ENCODE measurements at regions not wholly inside any gene's neighbourhood (a gene's known extent, or its start where the extent isn't known, plus 50 kb on each side); places are given as distances from the start of the nearest gene placed in this dataset.

DNA sequence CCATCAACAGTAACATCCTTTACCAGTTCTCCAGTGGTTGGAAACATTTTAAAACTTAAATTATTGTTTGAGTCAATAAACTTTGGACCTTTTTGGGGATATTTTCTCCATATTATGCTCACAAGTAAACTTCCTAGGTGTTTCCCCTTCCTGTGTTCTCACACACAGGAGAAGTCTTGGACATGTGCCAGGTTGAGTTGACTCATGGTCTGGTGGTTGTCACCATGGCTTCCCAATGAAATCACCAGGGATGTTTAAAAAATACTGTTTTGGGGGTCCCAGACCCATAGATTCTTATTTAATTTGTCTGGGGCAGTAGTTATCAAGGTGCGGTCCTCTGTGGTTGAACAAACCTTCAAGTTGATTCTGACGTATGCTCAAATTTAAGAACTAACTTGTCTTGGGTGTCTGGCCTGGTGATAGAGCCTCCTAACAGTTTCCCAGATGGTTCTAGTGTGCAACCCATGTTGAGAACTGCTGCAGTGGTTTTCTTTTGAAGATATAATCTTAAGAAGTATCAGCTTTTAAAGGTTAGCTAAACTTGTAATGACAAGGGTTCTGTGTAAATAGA, 291.8 kb downstream of the EDEM1 start:
- no peak for TF ChIP-seq GATA3 (IDR thresholded peaks at IDR 0.05; ENCODE audit: low read depth, low read length)
- no peak for TF ChIP-seq GATA2 (IDR thresholded peaks at IDR 0.05; ENCODE audit: low read depth, low read length)

DNA sequence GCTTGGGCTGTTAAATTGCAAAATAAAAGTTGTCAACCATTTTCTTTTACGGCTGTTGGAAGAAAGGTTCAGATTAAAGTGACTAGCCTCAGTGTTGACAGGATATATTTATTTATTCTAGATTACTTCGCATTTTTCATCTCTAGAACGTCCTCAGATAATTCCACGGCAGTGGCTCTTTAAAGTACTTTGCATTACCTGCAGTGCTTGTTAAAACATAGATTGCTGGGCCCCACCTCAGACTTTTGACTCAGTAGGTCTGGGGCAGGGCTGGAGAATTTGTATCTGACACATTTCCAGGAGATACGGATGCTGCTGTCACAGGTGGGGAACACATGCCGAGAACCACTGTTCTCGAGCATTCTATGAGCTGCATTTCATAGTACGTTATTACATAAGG, 292.7 kb downstream of the EDEM1 start:
- TF ChIP-seq GATA2 (IDR thresholded peaks at IDR 0.05; ENCODE audit: low read depth, low read length) (no peak), GATA3 (IDR thresholded peaks at IDR 0.05; ENCODE audit: low read depth, low read length) (no peak)

DNA sequence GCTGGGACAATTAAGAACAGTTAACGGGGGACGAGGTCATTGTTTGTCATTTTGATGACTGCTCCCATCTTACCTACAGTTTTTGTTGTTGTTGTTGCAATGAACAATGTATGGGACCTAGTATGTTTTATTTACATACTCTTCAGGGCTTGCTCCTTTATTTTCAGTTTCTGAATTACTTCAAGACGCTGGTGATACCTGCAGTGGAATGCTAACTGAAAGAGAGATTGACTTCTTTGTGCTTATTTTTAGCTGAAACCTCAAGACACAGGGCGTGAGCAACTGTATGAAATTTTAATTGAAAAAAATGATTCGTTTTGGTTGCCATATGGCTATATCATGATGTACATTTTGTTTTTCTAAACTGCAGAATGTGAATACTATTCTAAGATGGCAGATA, 297.9 kb downstream of the EDEM1 start:
- no peak for TF ChIP-seq GATA3 (IDR thresholded peaks at IDR 0.05; ENCODE audit: low read depth, low read length)
- no peak for TF ChIP-seq GATA2 (IDR thresholded peaks at IDR 0.05; ENCODE audit: low read depth, low read length)

DNA sequence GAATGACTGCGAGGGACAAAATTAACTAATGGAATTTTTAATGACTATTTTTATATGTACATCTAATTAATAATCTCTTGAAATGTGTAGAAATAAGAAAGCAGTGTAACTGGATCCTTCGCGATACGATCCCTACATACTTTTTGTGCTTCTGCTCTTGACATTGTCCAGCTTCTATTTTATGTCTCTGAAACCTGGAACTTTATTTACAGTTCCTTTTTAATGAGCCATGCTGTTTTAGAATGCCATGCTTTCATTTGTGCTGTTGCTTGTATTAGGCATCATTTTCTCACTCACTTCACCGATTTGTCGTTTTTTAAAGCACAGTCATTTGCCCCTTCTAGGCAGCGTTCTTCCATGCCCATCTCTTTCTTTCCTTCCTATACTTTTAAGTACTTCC, 301.3 kb downstream of the EDEM1 start:
- TF ChIP-seq GATA3 (IDR thresholded peaks at IDR 0.05; ENCODE audit: low read depth, low read length): no peak
- no peak for TF ChIP-seq GATA2 (IDR thresholded peaks at IDR 0.05; ENCODE audit: low read depth, low read length)

DNA sequence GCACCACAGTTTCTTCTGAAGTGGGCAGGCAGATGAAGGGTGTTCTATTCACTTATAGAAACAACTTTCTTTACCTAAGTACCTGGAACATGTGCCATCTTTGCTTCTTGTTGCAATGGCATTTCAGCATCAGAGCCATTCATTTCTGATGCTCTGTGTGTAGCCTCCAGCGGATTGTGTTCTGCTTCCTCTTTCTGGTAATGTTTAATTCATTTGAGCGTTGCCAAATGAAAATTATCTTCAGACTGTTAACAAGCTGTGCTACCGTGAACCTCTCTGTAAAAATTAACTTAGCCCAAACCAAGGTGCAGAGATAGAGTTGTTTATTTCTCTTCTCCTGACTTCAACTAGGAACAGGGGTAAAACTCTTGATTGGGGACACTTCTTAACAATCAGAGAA, 302.0 kb downstream of the EDEM1 start:
- no peak for TF ChIP-seq GATA2 (IDR thresholded peaks at IDR 0.05; ENCODE audit: low read depth, low read length)

DNA sequence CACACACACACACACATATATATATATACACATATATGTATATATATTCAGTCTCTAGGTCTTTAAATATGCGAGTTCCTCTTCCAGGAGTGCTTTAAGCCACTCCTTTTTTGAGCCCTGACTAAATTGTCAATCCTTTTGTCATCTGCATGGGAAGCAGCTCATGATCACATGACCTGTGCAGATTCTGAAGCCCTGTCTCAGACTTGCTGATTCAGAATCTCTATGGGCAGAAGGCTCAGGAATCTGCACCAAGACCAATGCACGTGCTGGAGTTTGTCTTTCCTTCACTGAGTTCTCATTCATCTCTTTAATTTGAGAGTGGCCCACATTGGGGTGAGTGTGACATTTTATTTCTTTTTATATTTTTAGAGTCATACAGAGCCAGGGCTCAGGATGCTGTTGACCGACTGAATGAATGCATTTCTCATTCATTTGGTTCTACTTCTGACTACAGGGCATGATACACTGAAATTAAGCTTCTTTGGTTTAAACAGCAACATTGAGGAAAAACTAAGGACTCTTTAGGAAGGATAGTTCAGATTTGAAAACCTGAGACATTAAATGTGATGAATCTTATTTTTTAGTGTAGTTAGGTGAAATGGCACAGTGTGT, 307.5 kb downstream of the EDEM1 start:
- TF ChIP-seq GATA2 (IDR thresholded peaks at IDR 0.05; ENCODE audit: low read depth, low read length) (no peak), GATA3 (IDR thresholded peaks at IDR 0.05; ENCODE audit: low read depth, low read length) (no peak)

DNA sequence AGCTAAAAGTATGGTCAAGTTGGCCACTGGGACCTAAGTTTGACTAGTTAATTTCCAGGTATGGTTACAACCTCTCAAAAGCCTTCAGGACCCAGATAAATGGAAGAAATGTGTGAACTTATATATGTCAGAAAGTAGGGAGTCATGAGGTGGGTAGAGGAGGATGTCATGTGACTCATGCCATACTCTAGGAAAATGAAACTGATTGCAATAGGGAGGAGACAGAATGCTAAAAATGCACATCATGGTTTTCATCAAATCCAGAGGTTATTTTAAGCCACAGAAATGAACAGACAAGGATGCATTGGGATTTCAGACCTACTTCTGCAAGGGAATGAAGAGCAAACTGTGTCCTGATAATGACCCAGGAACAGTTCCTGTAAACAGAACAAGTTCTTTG, 310.0 kb downstream of the EDEM1 start:
- TF ChIP-seq GATA2 (IDR thresholded peaks at IDR 0.05; ENCODE audit: low read depth, low read length) (no peak), GATA3 (IDR thresholded peaks at IDR 0.05; ENCODE audit: low read depth, low read length) (no peak)

DNA sequence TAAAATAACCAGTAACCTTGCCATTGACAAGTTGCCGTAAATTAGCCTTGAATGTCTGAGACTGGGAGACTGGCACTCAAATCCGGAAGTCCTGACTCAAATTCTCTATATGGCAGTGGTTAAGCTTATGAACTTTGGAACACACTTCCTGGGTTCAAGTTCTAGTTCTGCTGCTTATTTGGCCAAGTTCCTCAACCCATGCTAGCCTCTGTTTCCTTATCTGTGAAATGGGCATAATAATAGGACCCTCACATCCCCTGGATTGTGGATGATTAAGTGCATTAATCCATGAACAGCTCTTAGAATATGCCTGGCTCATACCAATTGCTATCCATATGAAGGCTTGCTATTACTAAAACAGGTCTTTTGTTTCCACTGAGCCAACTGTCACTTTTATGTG, 311.5 kb downstream of the EDEM1 start:
- no peak for TF ChIP-seq GATA2 (IDR thresholded peaks at IDR 0.05; ENCODE audit: low read depth, low read length)
- no peak for TF ChIP-seq GATA3 (IDR thresholded peaks at IDR 0.05; ENCODE audit: low read depth, low read length)

DNA sequence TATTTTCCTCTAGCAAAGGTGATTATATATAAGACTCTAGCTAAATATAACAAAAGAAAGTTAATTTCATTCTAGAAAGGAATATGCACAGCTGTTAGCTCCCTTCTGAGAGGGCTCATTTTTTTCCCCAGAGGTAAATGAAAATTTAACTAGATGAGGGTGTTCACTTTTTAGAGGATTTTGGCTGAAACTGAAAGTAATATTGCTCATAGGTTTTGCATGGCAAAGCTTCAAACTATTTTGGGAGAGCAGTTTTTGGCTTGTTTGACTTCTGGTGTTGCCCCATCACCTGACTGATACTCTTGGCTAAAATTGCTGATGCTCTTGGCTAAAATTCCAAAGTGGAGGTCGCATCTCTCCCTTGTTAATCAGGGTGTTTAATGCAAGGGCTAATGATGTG, 311.9 kb downstream of the EDEM1 start:
- TF ChIP-seq GATA2 (IDR thresholded peaks at IDR 0.05; ENCODE audit: low read depth, low read length) (no peak), GATA3 (IDR thresholded peaks at IDR 0.05; ENCODE audit: low read depth, low read length) (no peak)

DNA sequence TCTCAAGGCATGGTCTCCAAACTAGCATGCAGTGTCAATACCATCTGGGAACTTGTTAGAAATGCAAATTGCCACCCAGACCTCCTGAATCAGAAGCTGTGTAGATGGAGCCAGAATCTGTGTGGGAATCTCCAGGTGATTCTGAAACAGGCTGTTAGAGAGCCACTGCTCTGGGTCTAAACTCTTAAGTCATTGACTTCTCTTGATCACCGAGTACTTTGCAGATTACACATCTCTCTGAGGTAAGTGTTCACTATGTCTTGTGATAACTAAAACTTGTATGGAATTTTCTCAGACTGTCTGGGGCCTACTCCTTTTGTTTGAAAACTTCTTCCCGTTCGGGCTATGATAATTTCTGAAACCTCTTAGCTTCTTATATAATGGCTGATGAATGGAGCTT, 315.6 kb downstream of the EDEM1 start:
- TF ChIP-seq GATA3 (IDR thresholded peaks at IDR 0.05; ENCODE audit: low read depth, low read length): no peak
- no peak for TF ChIP-seq GATA2 (IDR thresholded peaks at IDR 0.05; ENCODE audit: low read depth, low read length)

DNA sequence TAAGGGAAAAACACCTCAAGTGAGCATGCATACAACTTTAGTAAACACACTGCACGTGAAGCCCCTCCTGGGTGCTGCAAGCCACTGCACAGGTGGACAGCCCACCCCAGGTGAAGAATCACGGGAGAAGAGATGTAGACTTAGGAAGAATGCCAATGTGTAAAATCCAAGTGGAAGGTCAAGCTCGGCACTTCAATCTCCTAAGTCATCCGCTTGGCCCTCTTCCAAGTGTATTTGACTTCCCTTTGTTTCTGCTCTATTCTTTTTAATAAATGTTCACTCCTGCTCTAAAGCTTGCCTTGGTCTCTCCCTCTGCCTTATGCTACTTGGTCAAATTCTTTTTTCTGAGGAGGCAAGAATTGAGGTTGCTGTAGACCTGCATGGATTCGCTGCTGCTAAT, 316.6 kb downstream of the EDEM1 start:
- TF ChIP-seq GATA2 (IDR thresholded peaks at IDR 0.05; ENCODE audit: low read depth, low read length): no peak
- no peak for TF ChIP-seq GATA3 (IDR thresholded peaks at IDR 0.05; ENCODE audit: low read depth, low read length)

DNA sequence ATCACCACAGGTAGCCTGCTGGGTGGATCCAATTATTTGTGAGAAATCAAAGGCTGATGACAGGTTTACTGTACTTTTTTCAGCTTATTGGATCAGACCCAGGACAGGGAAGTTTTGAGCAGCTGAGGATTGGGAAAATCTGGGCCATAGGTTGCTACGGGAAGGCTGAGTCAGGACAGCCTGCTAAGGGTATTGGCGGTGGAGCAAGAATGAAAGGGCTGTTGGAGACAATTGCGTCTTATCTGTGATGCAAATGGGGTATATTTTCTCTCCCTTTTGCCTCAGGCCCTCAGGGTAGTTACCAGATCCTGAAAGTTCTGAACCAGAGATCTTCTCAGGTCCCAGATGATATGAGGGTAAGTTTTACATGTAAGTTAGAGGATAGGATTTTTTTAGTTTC, 317.7 kb downstream of the EDEM1 start:
- TF ChIP-seq GATA3 (IDR thresholded peaks at IDR 0.05; ENCODE audit: low read depth, low read length): no peak
- TF ChIP-seq GATA2 (IDR thresholded peaks at IDR 0.05; ENCODE audit: low read depth, low read length): no peak

DNA sequence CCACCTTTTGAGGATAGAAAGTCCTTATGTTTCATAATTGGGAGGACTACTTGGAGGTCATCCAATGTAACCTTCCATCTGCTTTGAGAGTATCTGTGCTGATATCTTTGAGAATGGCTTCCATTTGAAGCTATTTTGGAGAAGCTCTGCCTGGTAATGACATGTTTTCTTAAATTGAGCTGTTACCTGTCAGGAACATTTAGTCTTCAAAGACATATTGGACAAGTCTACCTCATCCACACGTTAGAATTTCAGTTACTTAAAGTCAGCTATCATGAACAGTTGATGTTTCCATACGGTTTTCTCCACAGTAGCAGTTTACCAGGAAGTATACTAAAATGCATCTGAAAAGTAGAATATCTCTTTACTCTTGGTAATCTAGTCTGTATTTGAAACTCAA, 318.5 kb downstream of the EDEM1 start:
- no peak for TF ChIP-seq GATA3 (IDR thresholded peaks at IDR 0.05; ENCODE audit: low read depth, low read length)
- no peak for TF ChIP-seq GATA2 (IDR thresholded peaks at IDR 0.05; ENCODE audit: low read depth, low read length)

DNA sequence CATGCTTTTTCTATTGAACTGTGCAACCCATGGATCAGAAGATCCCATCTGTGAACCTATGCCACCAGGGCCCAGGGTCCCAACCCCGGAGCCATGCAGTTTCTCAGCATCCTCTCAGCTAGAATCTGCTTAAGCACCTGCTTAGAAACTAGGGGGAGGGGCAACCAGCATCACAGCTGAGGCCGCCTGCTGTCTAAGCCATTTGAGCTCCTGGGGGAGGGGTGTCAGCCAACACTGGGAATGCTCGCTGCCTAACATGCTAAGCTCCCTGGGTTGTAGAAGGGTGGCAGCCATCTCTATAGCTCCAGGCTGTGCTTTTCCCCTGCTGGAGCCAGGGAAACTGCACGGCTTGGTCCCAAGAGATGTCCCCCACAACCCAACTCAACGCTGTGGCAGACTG, 322.8 kb downstream of the EDEM1 start:
- no peak for TF ChIP-seq GATA3 (IDR thresholded peaks at IDR 0.05; ENCODE audit: low read depth, low read length)
- TF ChIP-seq GATA2 (IDR thresholded peaks at IDR 0.05; ENCODE audit: low read depth, low read length): no peak

DNA sequence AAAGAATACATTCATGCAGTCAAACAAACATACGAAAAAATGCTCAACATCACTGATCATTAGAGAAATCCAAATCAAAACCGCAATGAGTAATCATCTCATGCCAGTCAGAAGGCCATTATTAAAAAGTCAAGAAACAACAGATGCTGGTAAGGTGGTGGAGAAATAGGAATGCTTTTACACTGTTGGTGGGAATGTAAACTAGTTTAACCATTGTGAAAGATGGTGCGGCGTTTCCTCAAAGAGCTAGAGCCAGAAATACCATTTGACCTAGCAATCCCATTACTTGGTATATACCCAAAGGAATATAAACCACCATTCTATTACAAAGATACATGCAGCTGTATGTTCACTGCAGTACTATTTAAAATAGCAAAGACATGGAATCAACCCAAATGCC, 330.4 kb downstream of the EDEM1 start:
- TF ChIP-seq GATA2 (IDR thresholded peaks at IDR 0.05; ENCODE audit: low read depth, low read length): no peak
- TF ChIP-seq GATA3 (IDR thresholded peaks at IDR 0.05; ENCODE audit: low read depth, low read length): no peak

DNA sequence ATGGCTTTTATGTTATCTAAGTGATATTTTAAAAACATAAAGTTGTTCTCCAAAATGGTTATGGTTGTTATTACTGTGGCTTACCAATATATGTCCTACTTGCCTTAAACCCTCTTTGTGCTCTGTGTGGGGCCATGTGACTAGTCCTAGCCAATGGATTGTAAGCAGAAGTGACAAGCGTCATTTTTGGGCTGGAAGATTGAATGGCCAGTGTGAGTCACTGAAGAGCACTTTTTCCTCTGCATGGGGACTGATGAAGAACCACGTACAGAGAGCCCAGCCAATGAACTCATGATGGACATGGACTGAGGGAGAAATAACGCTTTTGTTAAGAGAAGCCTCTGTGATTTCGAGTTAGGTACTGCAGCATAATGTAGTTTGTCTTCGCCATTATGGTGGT, 332.7 kb downstream of the EDEM1 start:
- no peak for TF ChIP-seq GATA3 (IDR thresholded peaks at IDR 0.05; ENCODE audit: low read depth, low read length)
- no peak for TF ChIP-seq GATA2 (IDR thresholded peaks at IDR 0.05; ENCODE audit: low read depth, low read length)
